ENCODE measurements at regions not wholly inside any gene's neighbourhood (a gene's known extent, or its start where the extent isn't known, plus 50 kb on each side); places are given as distances from the start of the nearest gene placed in this dataset.
"Not testable (repeated sequence)": the region's sequence is repeated elsewhere in the genome, so short reads cannot be mapped to it uniquely, and the experiment has no call there.

DNA sequence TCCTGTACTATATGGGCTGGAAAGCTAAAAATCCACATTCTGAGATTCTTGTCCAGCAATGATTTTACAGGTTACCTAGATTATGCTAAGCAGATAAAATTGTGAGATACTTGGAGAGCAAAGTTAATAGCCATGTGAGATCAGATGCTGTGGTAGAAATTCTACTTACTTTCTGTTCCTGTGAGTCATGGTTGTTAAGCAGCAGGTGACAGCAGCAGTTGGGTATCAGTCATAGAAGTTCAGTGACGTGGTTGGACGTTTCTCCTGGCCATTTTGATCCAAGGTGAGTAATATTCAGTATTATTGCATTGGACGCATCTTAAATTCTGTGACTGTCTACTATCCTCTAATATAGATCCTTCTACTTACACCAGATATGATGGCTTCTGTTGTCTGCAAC, 524.5 kb downstream of the TMEM38B start:
- Mint-ChIP-seq H3K9me3 (ENCODE audit: low read depth) (peaks cover 2% of the 10 kb centered on the region), H3K4me3 (no peak overlapping the region), H3K27ac (no peak overlapping the region), H3K4me1 (no peaks in the 10 kb centered on the region), H3K36me3 (ENCODE audit: low read depth) (no peaks in the 10 kb centered on the region), H3K27me3 (no peaks in the 10 kb centered on the region)
- ChIA-PET POLR2A (no interaction called here), CTCF (no interaction called here)
- ATAC-seq (no peak), DNase-seq (no peak)
- intact Hi-C loops (cut with DNase I, micrococcal nuclease): no loop called here

DNA sequence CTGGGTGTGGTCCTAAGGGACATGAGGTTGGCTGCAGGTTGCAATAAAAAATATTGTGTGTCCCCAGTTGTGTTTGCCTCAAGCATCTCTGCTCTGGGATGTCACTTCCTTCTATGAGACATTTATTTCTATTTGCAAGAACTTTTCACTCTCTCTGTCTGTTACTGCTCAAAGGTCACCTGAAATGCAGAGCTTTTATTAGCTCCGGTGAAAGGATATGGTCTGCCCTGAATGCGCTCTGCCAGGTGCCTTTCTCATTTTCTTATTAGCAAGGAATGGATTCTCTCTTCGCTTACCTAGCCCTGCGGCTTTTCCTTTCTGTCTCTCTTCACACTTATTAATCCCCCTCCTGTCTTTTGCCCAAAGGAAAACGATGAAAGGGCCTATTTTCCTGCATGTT, 526.1 kb downstream of the TMEM38B start:
- H3K36me3 Mint-ChIP-seq (ENCODE audit: low read depth): no peaks in the 10 kb centered on the region
- ATAC-seq (no peak), DNase-seq (no peak)
- no peaks in the 10 kb centered on the region for H3K27me3 Mint-ChIP-seq
- no peaks in the 10 kb centered on the region for H3K4me1 Mint-ChIP-seq
- no peak overlapping the region for H3K4me3 Mint-ChIP-seq
- intact Hi-C loops (cut with DNase I, micrococcal nuclease): no loop called here
- no peak overlapping the region for H3K27ac Mint-ChIP-seq
- CTCF ChIA-PET: no interaction called here
- peaks cover 11% of the 10 kb centered on the region for H3K9me3 Mint-ChIP-seq (ENCODE audit: low read depth)
- POLR2A ChIA-PET: no interaction called here

DNA sequence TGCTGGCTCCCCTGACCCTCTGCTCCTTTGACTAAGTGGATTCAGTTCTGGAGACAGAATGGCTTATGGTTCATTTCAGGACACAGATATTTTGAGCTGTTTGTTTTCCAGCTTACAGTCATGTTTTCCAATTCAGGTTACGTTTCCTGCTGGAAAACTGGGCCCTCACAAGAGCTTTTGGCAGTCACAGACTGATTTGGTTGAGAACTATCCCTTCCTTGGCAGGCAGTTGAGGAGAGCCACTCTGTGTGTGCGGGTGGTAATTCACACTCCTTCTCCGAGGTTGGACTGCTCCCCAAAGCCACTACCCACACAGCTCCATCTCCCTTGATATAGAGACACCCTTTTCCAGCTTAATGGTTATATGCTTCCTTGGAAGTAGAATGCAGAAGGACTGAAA, 534.5 kb downstream of the TMEM38B start:
- H3K36me3 Mint-ChIP-seq (ENCODE audit: low read depth): no peaks in the 10 kb centered on the region
- ATAC-seq (no peak), DNase-seq (no peak)
- POLR2A ChIA-PET: no interaction called here
- H3K27me3 Mint-ChIP-seq: no peaks in the 10 kb centered on the region
- H3K27ac Mint-ChIP-seq: no peak overlapping the region
- H3K4me3 Mint-ChIP-seq: no peak overlapping the region
- H3K9me3 Mint-ChIP-seq (ENCODE audit: low read depth): peaks cover 10% of the 10 kb centered on the region
- intact Hi-C loops (cut with DNase I, micrococcal nuclease): no loop called here
- CTCF ChIA-PET: no interaction called here
- no peaks in the 10 kb centered on the region for H3K4me1 Mint-ChIP-seq

DNA sequence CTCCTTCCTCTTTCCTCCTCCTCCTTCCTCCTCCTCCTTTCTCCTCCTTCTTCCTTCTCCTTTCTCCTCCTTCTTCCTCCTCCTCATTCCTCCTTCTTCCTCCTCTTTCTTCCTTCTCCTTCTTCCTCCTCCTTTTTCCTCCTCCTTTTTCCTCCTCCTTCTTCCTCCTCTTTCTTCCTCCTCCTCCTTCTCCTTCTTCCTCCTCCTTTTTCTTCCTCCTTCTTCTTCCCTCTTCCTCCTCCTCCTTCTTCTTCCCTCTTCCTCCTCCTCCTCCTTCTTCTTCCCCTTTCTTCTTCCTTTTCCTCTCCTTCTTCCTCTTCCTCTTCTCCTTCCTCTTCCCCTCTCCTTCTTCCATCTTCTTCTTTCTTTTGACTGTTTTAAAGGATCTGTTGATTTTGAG, 538.8 kb downstream of the TMEM38B start:
- ATAC-seq (no peak), DNase-seq (no peak)
- H3K9me3 Mint-ChIP-seq (ENCODE audit: low read depth): peaks cover 5% of the 10 kb centered on the region
- no peaks in the 10 kb centered on the region for H3K36me3 Mint-ChIP-seq (ENCODE audit: low read depth)
- ChIA-PET CTCF (no interaction called here), POLR2A (no interaction called here)
- no peak overlapping the region for H3K4me3 Mint-ChIP-seq
- H3K27me3 Mint-ChIP-seq: no peaks in the 10 kb centered on the region
- no peaks in the 10 kb centered on the region for H3K4me1 Mint-ChIP-seq
- H3K27ac Mint-ChIP-seq: no peak overlapping the region
- intact Hi-C loops (cut with DNase I, micrococcal nuclease): no loop called here

DNA sequence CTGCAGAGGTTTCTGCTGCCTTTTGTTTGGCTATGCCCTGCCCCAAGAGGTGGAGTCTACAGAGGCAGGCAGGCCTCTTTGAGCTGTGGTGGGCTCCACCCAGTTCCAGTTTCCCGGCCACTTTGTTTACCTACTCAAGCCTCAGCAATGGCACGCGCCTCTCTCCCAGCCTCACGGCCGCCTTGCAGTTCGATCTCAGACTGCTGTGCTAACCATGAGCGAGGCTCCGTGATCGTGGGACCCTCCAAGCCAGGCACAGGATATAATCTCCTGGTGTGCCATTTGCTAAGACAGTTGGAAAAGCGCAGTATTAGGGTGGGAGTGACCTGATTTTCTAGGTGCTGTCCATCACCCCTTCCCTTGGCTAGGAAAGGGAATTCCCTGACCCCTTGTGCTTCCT, 566.6 kb downstream of the TMEM38B start:
- H3K27me3 Mint-ChIP-seq; H3K4me1 Mint-ChIP-seq; H3K27ac Mint-ChIP-seq; H3K36me3 Mint-ChIP-seq (ENCODE audit: low read depth); intact Hi-C loops (cut with DNase I, micrococcal nuclease); CTCF ChIA-PET; H3K9me3 Mint-ChIP-seq (ENCODE audit: low read depth); H3K4me3 Mint-ChIP-seq; ATAC-seq; POLR2A ChIA-PET; DNase-seq: not testable (repeated sequence)

DNA sequence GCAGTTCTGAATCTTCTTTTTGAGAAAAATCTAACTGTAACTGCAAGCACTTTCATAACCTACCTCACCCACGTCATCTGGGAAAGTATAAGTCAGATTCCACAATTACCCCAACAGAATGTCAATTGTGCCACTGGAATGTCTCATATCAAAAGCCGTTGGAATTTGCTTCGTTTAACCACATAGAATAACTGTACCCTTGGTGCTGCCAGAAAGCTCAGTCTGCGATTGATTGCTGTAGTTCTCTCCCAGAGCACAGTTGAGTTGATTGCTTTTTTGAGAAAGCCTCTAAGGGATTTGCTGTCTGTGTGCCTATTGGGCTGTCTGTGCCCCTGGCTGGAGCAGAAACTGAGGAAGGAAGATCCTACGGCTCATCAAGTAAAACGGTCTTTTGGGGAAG, 583.6 kb downstream of the TMEM38B start:
- Mint-ChIP-seq H3K4me1 (no peaks in the 10 kb centered on the region), H3K27ac (no peak overlapping the region), H3K9me3 (ENCODE audit: low read depth) (peaks cover 2% of the 10 kb centered on the region), H3K4me3 (no peak overlapping the region), H3K36me3 (ENCODE audit: low read depth) (no peaks in the 10 kb centered on the region), H3K27me3 (no peaks in the 10 kb centered on the region)
- POLR2A ChIA-PET: no interaction called here
- ATAC-seq (no peak), DNase-seq (no peak)
- CTCF ChIA-PET: no interaction called here
- intact Hi-C loops (cut with DNase I, micrococcal nuclease): no loop called here

DNA sequence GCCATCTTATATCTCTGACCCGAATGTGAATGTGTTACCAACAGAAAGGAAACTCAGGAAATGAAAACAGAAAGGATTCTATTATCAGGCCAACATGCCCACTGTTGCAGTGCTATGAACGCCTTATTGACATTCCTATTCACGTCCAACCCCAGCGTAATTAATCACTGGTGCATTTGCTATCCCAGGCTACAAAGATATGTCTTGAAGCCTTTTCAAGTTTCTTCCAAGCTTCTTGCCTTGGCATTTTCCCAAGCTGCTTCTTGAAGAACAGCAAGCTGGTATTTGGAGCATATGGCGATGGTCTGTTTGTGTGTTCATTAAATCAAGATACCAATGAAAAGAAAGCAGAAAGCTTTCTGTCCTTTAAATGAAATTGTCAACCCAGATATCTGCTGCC, 579.2 kb upstream of the ZNF462 start:
- intact Hi-C loops (cut with DNase I, micrococcal nuclease): no loop called here
- H3K4me3 Mint-ChIP-seq: no peak overlapping the region

DNA sequence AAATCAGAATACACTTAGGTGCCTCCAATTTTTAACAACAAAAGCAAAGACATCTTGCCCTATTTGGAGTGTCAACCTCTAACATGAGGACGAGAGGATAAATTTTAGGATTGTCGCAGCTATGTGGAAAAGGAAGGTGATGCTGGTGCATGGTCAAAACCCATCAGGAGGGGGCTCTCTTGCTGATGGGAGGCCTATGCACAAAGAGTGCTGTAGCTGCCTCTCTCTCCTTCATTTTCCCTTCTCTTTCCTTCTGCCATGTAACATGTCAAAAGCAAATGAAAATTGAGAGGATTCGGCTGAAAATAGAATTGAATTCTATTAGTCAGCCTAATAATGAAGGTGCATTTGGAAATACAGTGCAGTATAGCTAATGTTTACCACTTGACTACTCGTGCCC, 578.7 kb upstream of the ZNF462 start:
- H3K4me3 Mint-ChIP-seq: no peak overlapping the region
- H3K4me1 Mint-ChIP-seq: no peaks in the 10 kb centered on the region
- no peaks in the 10 kb centered on the region for H3K36me3 Mint-ChIP-seq (ENCODE audit: low read depth)
- H3K27ac Mint-ChIP-seq: no peak overlapping the region
- DNase-seq: no peak
- CTCF ChIA-PET: no interaction called here
- no peak for ATAC-seq
- POLR2A ChIA-PET: no interaction called here
- H3K27me3 Mint-ChIP-seq: no peaks in the 10 kb centered on the region
- intact Hi-C loops (cut with DNase I, micrococcal nuclease): no loop called here
- peaks cover 8% of the 10 kb centered on the region for H3K9me3 Mint-ChIP-seq (ENCODE audit: low read depth)

More for the DNA sequence above, 579.2 kb upstream of the ZNF462 start:
- Mint-ChIP-seq H3K4me1 (no peaks in the 10 kb centered on the region), H3K27me3 (no peaks in the 10 kb centered on the region), H3K27ac (no peak overlapping the region), H3K36me3 (ENCODE audit: low read depth) (no peaks in the 10 kb centered on the region), H3K9me3 (ENCODE audit: low read depth) (peaks cover 5% of the 10 kb centered on the region)
- ATAC-seq (no peak), DNase-seq (no peak)
- POLR2A ChIA-PET: no interaction called here
- CTCF ChIA-PET: no interaction called here

DNA sequence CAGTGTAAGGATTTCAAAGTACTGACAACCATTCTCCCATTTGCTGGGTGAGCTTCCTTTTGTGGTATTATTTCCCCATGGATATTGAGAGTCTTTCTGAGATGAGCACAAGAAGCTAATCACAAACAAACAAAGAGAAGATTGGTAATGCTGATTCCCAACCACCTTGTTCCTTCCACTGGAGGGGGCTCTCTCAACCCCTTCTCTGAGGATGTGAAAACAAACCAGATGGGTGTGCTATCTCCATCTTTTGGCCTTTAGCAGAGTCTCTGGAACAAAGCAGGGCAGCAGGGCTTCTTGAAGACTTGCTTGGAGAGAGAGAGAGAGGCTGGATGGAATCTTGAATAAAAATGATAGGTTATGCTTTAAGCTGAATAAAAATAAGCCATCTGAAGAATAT, 576.7 kb upstream of the ZNF462 start:
- Mint-ChIP-seq H3K4me3 (no peak overlapping the region), H3K36me3 (ENCODE audit: low read depth) (no peaks in the 10 kb centered on the region), H3K9me3 (ENCODE audit: low read depth) (peaks cover 8% of the 10 kb centered on the region), H3K27ac (no peak overlapping the region), H3K27me3 (no peaks in the 10 kb centered on the region), H3K4me1 (no peaks in the 10 kb centered on the region)
- intact Hi-C loops (cut with DNase I, micrococcal nuclease): no loop called here
- no peak for ATAC-seq
- ChIA-PET CTCF (no interaction called here), POLR2A (no interaction called here)
- no peak for DNase-seq

DNA sequence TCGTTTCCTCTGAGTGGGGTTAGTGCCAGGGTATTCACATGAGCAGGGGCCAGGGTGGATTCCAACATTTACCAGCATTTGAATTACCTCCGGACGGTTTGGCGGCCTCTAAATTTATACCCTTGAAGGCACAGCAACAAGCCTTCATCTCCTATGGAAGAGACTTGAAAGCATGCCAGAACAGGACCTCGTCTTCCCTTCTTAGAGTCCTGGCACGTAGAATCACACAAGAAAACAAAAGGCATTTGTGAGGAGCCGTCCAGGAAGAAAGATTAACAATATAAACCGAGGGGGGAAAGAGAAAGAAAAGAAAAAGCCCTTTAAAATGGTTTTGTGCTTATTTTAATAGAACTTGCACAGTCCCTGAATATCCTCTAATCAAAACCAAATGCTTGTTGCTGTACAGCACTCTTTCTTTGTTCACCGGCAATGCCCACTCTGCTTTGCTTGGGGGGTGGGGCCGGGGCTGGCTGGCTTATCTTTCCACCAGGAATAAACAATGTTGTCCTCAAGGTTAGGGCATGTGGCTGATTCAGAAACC, 575.8 kb upstream of the ZNF462 start:
- no peaks in the 10 kb centered on the region for H3K4me1 Mint-ChIP-seq

DNA sequence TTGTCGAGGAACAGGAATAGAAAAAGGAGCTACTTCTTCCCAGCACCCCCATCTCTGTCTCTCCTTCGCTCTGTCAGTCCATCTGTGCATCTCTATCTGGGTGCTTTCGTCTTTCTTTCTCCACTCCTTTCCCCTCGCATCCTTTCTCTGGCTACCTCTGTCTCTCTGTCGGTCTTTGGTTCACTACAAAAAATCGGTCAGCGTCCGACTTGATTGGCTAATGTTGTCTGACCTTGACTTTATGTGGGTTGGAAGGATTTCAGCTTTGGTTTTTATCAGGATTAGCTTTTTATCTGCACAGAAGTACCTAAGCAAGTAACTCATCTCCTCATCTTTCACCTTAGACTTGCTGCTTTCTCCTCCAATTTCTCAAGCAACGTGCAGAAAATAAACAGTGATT, 575.2 kb upstream of the ZNF462 start:
- POLR2A ChIA-PET: no interaction called here

More for the DNA sequence above, 575.8 kb upstream of the ZNF462 start:
- no peak for ATAC-seq
- H3K4me3 Mint-ChIP-seq: no peak overlapping the region
- ChIA-PET POLR2A (no interaction called here), CTCF (no interaction called here)
- H3K36me3 Mint-ChIP-seq (ENCODE audit: low read depth): no peaks in the 10 kb centered on the region
- H3K9me3 Mint-ChIP-seq (ENCODE audit: low read depth): peaks cover 10% of the 10 kb centered on the region
- H3K27me3 Mint-ChIP-seq: no peaks in the 10 kb centered on the region
- DNase-seq: no peak
- intact Hi-C loops (cut with DNase I, micrococcal nuclease): no loop called here
- H3K27ac Mint-ChIP-seq: no peak overlapping the region

DNA sequence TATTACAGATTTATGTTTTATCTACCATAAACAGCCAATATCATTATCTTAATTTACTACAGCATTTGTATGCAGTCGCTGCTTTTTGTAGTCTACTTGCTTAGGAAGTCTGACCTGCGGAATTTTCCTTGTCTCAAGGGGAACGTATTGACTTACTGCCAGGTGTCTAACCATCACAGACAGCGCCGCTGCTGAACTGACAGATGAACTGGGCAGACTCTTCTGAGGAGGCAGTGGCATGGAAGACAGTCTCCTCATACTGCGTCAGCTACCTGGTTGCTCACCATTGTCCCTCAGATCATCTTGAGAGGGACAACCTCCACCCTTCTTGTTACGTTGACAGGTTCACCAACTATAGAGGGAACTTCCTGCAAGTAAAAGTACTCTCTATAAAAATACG, 574.3 kb upstream of the ZNF462 start:
- ATAC-seq (no peak), DNase-seq (no peak)
- Mint-ChIP-seq H3K9me3 (ENCODE audit: low read depth) (peaks cover 8% of the 10 kb centered on the region), H3K36me3 (ENCODE audit: low read depth) (no peaks in the 10 kb centered on the region), H3K4me1 (no peaks in the 10 kb centered on the region), H3K27me3 (no peaks in the 10 kb centered on the region), H3K27ac (no peak overlapping the region), H3K4me3 (no peak overlapping the region)
- intact Hi-C loops (cut with DNase I, micrococcal nuclease): no loop called here
- POLR2A ChIA-PET: no interaction called here
- CTCF ChIA-PET: no interaction called here

More for the DNA sequence above, 575.2 kb upstream of the ZNF462 start:
- Mint-ChIP-seq H3K27me3 (no peaks in the 10 kb centered on the region), H3K4me3 (no peak overlapping the region), H3K36me3 (ENCODE audit: low read depth) (no peaks in the 10 kb centered on the region), H3K4me1 (no peaks in the 10 kb centered on the region), H3K9me3 (ENCODE audit: low read depth) (peaks cover 8% of the 10 kb centered on the region), H3K27ac (no peak overlapping the region)
- no peak for ATAC-seq
- CTCF ChIA-PET: no interaction called here
- intact Hi-C loops (cut with DNase I, micrococcal nuclease): no loop called here
- DNase-seq: no peak

DNA sequence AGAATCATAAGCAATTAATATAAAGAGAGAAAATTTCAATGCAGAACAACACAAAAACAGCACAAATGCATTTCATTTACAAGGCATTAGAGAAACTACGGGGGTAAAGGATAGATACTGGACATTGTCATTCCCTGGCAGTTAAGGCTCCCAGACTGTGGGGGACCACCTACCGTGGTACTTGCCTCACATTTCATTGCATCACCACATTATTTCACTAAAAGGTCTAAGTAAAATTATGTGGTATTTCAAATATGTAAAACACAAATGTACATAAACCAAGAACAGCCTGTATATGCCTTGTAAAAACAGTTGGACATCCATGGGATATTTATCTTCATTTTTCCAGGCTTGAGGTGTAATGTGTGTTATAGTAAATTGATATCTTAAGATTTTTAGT, 571.2 kb upstream of the ZNF462 start:
- CTCF ChIA-PET: no interaction called here
- H3K4me3 Mint-ChIP-seq: no peak overlapping the region
- POLR2A ChIA-PET: no interaction called here
- no peaks in the 10 kb centered on the region for H3K27me3 Mint-ChIP-seq
- no peaks in the 10 kb centered on the region for H3K36me3 Mint-ChIP-seq (ENCODE audit: low read depth)
- H3K4me1 Mint-ChIP-seq: no peaks in the 10 kb centered on the region
- H3K27ac Mint-ChIP-seq: no peak overlapping the region
- DNase-seq (no peak), ATAC-seq (no peak)
- intact Hi-C loops (cut with DNase I, micrococcal nuclease): no loop called here
- H3K9me3 Mint-ChIP-seq (ENCODE audit: low read depth): peaks cover 8% of the 10 kb centered on the region
